ENCODE measurements at regions not wholly inside any gene's neighbourhood (a gene's known extent, or its start where the extent isn't known, plus 50 kb on each side); places are given as distances from the start of the nearest gene placed in this dataset.

DNA sequence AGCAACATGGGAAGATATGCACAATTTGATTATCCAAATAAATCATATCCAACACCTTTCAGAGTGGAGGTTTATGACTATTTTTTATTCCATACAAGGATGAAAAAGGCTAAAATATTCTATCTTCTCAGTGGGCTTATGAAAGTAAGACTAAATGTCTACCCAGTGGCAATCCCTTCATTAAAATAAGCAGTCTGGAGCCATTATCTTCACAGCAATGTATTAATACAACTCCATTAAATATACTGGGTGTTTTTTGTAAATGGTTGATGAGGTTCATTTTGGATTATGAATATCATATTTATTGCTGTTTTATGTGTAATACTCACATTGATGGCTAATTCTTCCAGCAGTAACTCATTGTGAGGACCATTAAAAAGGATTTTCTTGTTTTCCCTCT is 352.7 kb upstream of the SOX11 start:
- TF ChIP-seq, protein P1, sequence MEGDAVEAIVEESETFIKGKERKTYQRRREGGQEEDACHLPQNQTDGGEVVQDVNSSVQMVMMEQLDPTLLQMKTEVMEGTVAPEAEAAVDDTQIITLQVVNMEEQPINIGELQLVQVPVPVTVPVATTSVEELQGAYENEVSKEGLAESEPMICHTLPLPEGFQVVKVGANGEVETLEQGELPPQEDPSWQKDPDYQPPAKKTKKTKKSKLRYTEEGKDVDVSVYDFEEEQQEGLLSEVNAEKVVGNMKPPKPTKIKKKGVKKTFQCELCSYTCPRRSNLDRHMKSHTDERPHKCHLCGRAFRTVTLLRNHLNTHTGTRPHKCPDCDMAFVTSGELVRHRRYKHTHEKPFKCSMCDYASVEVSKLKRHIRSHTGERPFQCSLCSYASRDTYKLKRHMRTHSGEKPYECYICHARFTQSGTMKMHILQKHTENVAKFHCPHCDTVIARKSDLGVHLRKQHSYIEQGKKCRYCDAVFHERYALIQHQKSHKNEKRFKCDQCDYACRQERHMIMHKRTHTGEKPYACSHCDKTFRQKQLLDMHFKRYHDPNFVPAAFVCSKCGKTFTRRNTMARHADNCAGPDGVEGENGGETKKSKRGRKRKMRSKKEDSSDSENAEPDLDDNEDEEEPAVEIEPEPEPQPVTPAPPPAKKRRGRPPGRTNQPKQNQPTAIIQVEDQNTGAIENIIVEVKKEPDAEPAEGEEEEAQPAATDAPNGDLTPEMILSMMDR (IDR thresholded peaks at IDR 0.05; ENCODE audit: extremely low read depth, low read depth, low read length) = no peak
- no peak overlapping the region for H2AFZ ChIP-seq (ENCODE audit: low read length)

DNA sequence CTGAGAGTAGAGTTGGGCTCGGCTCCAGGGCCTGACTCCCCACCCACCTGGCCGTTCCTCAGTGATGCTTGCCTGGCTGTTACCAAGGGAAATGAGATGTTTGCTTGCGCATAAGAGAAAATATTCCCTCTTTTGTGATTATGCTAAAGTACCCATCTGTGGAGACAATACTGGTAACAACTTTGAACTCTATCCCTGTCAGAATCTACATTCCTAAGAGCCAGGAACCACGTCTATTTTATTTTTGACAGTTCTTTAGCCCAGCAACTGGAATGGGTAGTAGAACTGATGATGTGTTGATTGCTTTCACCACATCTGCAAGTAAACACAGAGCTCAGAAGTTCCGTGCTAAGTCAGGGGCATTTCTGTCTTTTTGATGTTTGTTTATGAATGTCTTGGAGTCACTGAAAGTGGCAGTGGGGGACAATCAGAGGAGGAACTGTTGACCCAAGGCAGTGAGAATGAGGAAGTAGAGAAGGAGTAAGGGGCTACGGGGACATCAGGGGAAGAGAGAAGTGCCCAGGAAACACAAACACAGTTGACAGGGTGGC is 348.3 kb upstream of the SOX11 start:
- H3K4me3 ChIP-seq (ENCODE audit: insufficient read depth, low read length) = no peak overlapping the region
- DNase-seq (ENCODE audit: insufficient read length, low spot score, missing footprints) = no peak

More for the DNA sequence above, 352.7 kb upstream of the SOX11 start:
- no peak overlapping the region for H3K27ac ChIP-seq (ENCODE audit: low read depth, low read length)
- H4K20me1 ChIP-seq (ENCODE audit: insufficient read depth, low read length) = no peaks in the 10 kb centered on the region
- no peak for DNase-seq (ENCODE audit: insufficient read length, low spot score, missing footprints)
- H3K4me2 ChIP-seq (ENCODE audit: insufficient read depth, low read length) = no peak overlapping the region
- H3K36me3 ChIP-seq (ENCODE audit: insufficient read depth, low read length) = no peaks in the 10 kb centered on the region
- H3K4me3 ChIP-seq (ENCODE audit: insufficient read depth, low read length) = no peak overlapping the region
- no peaks in the 10 kb centered on the region for H3K27me3 ChIP-seq (ENCODE audit: insufficient read depth, low read length)
- H3K79me2 ChIP-seq (ENCODE audit: insufficient read depth, low read length) = no peaks in the 10 kb centered on the region
- no peaks in the 10 kb centered on the region for H3K9me3 ChIP-seq (ENCODE audit: low read depth, low read length)
- no peaks in the 10 kb centered on the region for H3K4me1 ChIP-seq (ENCODE audit: insufficient read depth, low read length)

DNA sequence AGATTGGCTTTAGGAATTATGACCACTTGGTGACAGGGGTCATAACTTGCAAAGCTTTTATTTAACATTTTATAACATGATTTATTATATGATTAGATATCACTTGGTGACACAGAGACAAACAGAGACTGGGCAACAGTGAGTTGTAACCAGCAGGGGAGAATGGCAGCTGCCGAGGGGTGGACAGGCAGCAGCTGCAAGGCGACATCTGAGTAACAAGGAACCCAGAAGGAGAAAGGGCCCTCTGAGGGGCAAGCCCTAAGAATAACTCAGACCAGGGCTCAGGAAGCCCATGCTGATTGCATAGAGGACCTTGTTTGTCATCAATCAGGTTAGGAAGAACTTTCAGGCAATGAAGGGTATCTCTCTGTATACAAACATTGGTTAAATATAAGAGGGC is 339.9 kb upstream of the SOX11 start:
- Histone ChIP-seq H4K20me1 (ENCODE audit: insufficient read depth, low read length) (no peaks in the 10 kb centered on the region), H2AFZ (ENCODE audit: low read length) (no peak overlapping the region), H3K4me2 (ENCODE audit: insufficient read depth, low read length) (no peak overlapping the region), H3K4me1 (ENCODE audit: insufficient read depth, low read length) (no peaks in the 10 kb centered on the region), H3K36me3 (ENCODE audit: insufficient read depth, low read length) (no peaks in the 10 kb centered on the region), H3K27ac (ENCODE audit: low read depth, low read length) (no peak overlapping the region), H3K27me3 (ENCODE audit: insufficient read depth, low read length) (no peaks in the 10 kb centered on the region), H3K9me3 (ENCODE audit: low read depth, low read length) (peaks cover 1% of the 10 kb centered on the region), H3K79me2 (ENCODE audit: insufficient read depth, low read length) (no peaks in the 10 kb centered on the region), H3K4me3 (ENCODE audit: insufficient read depth, low read length) (no peak overlapping the region)
- TF ChIP-seq, protein P1 (IDR thresholded peaks at IDR 0.05; ENCODE audit: extremely low read depth, low read depth, low read length) = no peak
- DNase-seq (ENCODE audit: insufficient read length, low spot score, missing footprints) = no peak

More for the DNA sequence above, 348.3 kb upstream of the SOX11 start:
- no peak overlapping the region for H3K4me2 ChIP-seq (ENCODE audit: insufficient read depth, low read length)
- H3K27me3 ChIP-seq (ENCODE audit: insufficient read depth, low read length) = no peaks in the 10 kb centered on the region
- no peak overlapping the region for H3K27ac ChIP-seq (ENCODE audit: low read depth, low read length)
- no peaks in the 10 kb centered on the region for H3K36me3 ChIP-seq (ENCODE audit: insufficient read depth, low read length)
- no peaks in the 10 kb centered on the region for H4K20me1 ChIP-seq (ENCODE audit: insufficient read depth, low read length)
- H3K4me1 ChIP-seq (ENCODE audit: insufficient read depth, low read length) = no peaks in the 10 kb centered on the region
- H2AFZ ChIP-seq (ENCODE audit: low read length) = no peak overlapping the region
- no peaks in the 10 kb centered on the region for H3K79me2 ChIP-seq (ENCODE audit: insufficient read depth, low read length)
- H3K9me3 ChIP-seq (ENCODE audit: low read depth, low read length) = no peaks in the 10 kb centered on the region
- TF ChIP-seq, protein P1 (IDR thresholded peaks at IDR 0.05; ENCODE audit: extremely low read depth, low read depth, low read length) = no peak

DNA sequence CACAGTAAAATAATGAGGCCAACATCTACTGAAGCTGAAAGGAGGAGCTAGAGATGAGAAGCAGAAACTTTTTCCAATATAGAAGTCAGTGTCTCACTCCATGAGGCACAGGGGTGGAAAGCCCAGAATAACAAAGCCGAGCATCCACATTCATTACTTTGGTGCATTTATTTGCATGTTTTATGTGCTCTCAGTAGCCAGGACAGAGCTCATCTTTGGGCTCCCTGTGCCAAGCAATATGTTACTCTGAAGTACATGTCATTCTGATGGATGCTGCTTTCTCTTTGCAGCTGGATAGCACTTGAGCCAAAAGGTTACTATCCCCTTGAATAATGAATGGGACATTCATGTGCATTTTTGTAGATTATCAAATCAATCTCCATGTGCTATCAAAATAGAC is 338.6 kb upstream of the SOX11 start:
- no peak overlapping the region for H3K4me2 ChIP-seq (ENCODE audit: insufficient read depth, low read length)
- H3K79me2 ChIP-seq (ENCODE audit: insufficient read depth, low read length) = no peaks in the 10 kb centered on the region
- H3K9me3 ChIP-seq (ENCODE audit: low read depth, low read length) = peaks cover 4% of the 10 kb centered on the region
- TF ChIP-seq, protein P1 (IDR thresholded peaks at IDR 0.05; ENCODE audit: extremely low read depth, low read depth, low read length) = no peak
- no peaks in the 10 kb centered on the region for H3K4me1 ChIP-seq (ENCODE audit: insufficient read depth, low read length)
- H3K36me3 ChIP-seq (ENCODE audit: insufficient read depth, low read length) = no peaks in the 10 kb centered on the region
- no peaks in the 10 kb centered on the region for H4K20me1 ChIP-seq (ENCODE audit: insufficient read depth, low read length)
- no peak overlapping the region for H3K27ac ChIP-seq (ENCODE audit: low read depth, low read length)
- DNase-seq (ENCODE audit: insufficient read length, low spot score, missing footprints) = no peak
- no peak overlapping the region for H3K4me3 ChIP-seq (ENCODE audit: insufficient read depth, low read length)
- H2AFZ ChIP-seq (ENCODE audit: low read length) = no peak overlapping the region
- H3K27me3 ChIP-seq (ENCODE audit: insufficient read depth, low read length) = no peaks in the 10 kb centered on the region
